Progenitor cell of endocrine pancreas (in vitro differentiated cells): ENCODE measurements at regions not wholly inside any gene's neighbourhood (a gene's known extent, or its start where the extent isn't known, plus 50 kb on each side); places are given as distances from the start of the nearest gene placed in this dataset.
"Not testable (repeated sequence)": the region's sequence is repeated elsewhere in the genome, so short reads cannot be mapped to it uniquely, and the experiment has no call there.

Source experiments
- DNase-seq: peaks from one replicate; pipeline ENCODE4 v3.0.0; 2021; ENCODE audit warnings: low spot score; ENCODE audit not compliant: unreplicated experiment
- H3K27ac Mint-ChIP-seq: 2 replicates; pipeline ENCODE4 v1.8.0; 2021; ENCODE audit warnings: mild to moderate bottlenecking, moderate library complexity, mixed read lengths
- H3K27me3 Mint-ChIP-seq: 2 replicates; pipeline ENCODE4 v1.8.0; 2021; ENCODE audit warnings: mixed read lengths
- H3K36me3 Mint-ChIP-seq: 2 replicates; pipeline ENCODE4 v1.8.0; 2022; ENCODE audit warnings: mixed read lengths; ENCODE audit not compliant: insufficient read depth
- H3K4me1 Mint-ChIP-seq: 2 replicates; pipeline ENCODE4 v1.8.0; 2021; ENCODE audit warnings: low read depth, mixed read lengths
- H3K4me3 Mint-ChIP-seq: 2 replicates; pipeline ENCODE4 v1.8.0; 2021; ENCODE audit warnings: low read depth, mild to moderate bottlenecking, moderate library complexity, mixed read lengths
- H3K9me3 Mint-ChIP-seq: 2 replicates; pipeline ENCODE4 v1.8.0; 2021; ENCODE audit warnings: low read depth, mixed read lengths
- CTCF ChIP-seq: fragments of 200-600 bp; sonication (generic); IDR thresholded peaks from one replicate; pipeline ENCODE4 v1.5.0; 2021; ENCODE audit warnings: antibody characterized with exemption, mild to moderate bottlenecking; ENCODE audit not compliant: unreplicated experiment

GRCh38 chr2:37746883-37747282, 75.4 kb upstream of the CDC42EP3 start:
- no peak for TF ChIP-seq CTCF
- no peak overlapping the region for H3K27ac Mint-ChIP-seq
- H3K4me3 Mint-ChIP-seq = no peak overlapping the region
- no peaks in the 10 kb centered on the region for H3K36me3 Mint-ChIP-seq
- H3K27me3 Mint-ChIP-seq = peaks cover 5% of the 10 kb centered on the region
- no peak for DNase-seq
- H3K4me1 Mint-ChIP-seq = no peaks in the 10 kb centered on the region
- no peaks in the 10 kb centered on the region for H3K9me3 Mint-ChIP-seq

- no peaks in the 10 kb centered on the region for H3K36me3 Mint-ChIP-seq
- no peak for DNase-seq
- H3K9me3 Mint-ChIP-seq = no peaks in the 10 kb centered on the region
- no peak for TF ChIP-seq CTCF
- peaks cover 5% of the 10 kb centered on the region for H3K27me3 Mint-ChIP-seq
- no peak overlapping the region for H3K4me3 Mint-ChIP-seq
- H3K4me1 Mint-ChIP-seq = no peaks in the 10 kb centered on the region
- no peak overlapping the region for H3K27ac Mint-ChIP-seq
Measured at GRCh38 chr2:37748541-37748940, 77.1 kb upstream of the CDC42EP3 start.

DNA sequence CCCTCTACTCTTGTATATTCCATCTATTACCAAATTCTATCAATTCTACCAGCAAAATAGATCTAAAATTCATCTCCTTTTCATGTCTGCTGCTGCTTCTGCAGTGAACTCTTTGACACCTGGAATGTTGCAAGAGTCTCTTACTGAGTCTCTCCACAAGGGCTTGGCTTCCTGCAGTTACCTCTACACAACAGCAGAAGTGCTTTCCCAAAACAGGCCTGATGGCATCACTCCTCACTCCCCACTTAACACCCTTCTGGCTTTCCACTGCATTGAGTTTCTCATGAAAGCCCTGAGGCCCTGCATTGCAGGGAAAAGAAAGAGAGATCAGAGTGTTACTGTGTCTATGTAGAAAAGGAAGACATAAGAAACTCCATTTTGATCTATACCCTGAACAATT, 78.8 kb upstream of the CDC42EP3 start:
- not testable (repeated sequence) for H3K36me3 Mint-ChIP-seq, H3K4me3 Mint-ChIP-seq, H3K27ac Mint-ChIP-seq, H3K27me3 Mint-ChIP-seq, H3K4me1 Mint-ChIP-seq, H3K9me3 Mint-ChIP-seq, DNase-seq

- Mint-ChIP-seq H3K27ac (no peak overlapping the region), H3K27me3 (peaks cover 5% of the 10 kb centered on the region), H3K4me3 (no peak overlapping the region), H3K36me3 (no peaks in the 10 kb centered on the region), H3K4me1 (no peaks in the 10 kb centered on the region), H3K9me3 (peaks cover 5% of the 10 kb centered on the region)
- no peak for DNase-seq
- TF ChIP-seq CTCF = no peak
Measured at GRCh38 chr2:37752766-37753165, 81.3 kb upstream of the CDC42EP3 start.

DNA sequence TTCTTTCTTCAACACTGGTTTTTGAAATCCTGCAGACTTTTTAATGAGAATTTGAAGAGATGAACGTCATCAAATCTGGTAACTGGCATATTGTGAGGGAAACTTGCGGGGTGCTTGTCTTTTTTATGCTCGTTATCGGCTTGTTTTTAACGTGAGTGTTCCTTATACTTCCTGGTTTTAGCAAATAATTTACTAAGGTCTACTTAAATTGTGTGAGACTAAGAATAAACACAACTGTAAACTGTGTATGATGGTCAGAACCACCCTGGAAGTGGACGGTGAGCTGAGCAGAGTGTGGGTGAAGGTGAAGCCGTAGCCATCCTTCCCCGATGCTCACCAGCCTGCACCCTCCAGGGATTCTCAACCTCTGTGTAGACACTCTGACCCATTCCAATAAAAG, 82.3 kb upstream of the CDC42EP3 start:
- no peak for DNase-seq
- Mint-ChIP-seq H3K4me1 (no peaks in the 10 kb centered on the region), H3K27ac (no peak overlapping the region), H3K4me3 (no peak overlapping the region), H3K27me3 (peaks cover 2% of the 10 kb centered on the region), H3K9me3 (peaks cover 5% of the 10 kb centered on the region), H3K36me3 (no peaks in the 10 kb centered on the region)
- no peak for TF ChIP-seq CTCF

DNA sequence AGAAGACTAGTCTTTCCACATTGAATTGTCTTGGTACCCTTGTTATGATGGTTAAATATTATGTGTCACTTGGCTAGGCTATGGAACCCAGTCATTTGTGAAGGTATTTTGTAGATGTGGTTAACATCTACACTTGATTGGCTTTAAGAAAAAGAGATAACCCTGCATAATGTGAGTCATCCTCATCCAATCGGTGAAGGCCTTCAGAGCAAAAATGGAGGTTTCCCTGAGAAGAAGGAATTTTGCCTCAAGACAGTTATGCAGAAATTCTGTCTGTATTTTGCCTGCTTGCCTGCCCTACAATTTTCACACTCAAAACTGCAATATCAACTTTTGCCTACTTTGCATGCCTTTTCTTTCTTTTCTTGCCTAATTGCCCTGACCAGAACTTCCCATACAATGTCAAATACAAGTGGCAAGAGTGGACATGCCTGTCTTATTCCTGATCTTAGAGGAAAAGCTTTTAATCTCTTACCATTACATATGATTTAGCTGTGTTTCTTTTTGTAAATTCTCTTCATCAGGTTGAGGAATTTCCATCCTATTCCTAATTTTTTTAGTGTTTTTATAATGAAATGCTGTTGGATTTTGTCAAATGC, 84.6 kb upstream of the CDC42EP3 start:
- not testable (repeated sequence) for H3K9me3 Mint-ChIP-seq, DNase-seq, H3K27ac Mint-ChIP-seq, H3K27me3 Mint-ChIP-seq, H3K4me3 Mint-ChIP-seq, H3K4me1 Mint-ChIP-seq, H3K36me3 Mint-ChIP-seq

- H3K27ac Mint-ChIP-seq, H3K36me3 Mint-ChIP-seq: not testable (repeated sequence)
Measured at GRCh38 chr2:37757456-37757855, 86.0 kb upstream of the CDC42EP3 start.

GRCh38 chr2:37758141-37758601, 86.7 kb upstream of the CDC42EP3 start:
- not testable (repeated sequence) for H3K4me3 Mint-ChIP-seq, H3K27ac Mint-ChIP-seq, H3K9me3 Mint-ChIP-seq, DNase-seq, H3K4me1 Mint-ChIP-seq, H3K27me3 Mint-ChIP-seq, H3K36me3 Mint-ChIP-seq

More at GRCh38 chr2:37757456-37757855, 86.0 kb upstream of the CDC42EP3 start:
- not testable (repeated sequence) for H3K4me3 Mint-ChIP-seq, DNase-seq, H3K4me1 Mint-ChIP-seq, H3K27me3 Mint-ChIP-seq, H3K9me3 Mint-ChIP-seq

- not testable (repeated sequence) for DNase-seq, H3K9me3 Mint-ChIP-seq, H3K4me1 Mint-ChIP-seq, H3K27ac Mint-ChIP-seq, H3K36me3 Mint-ChIP-seq, H3K4me3 Mint-ChIP-seq, H3K27me3 Mint-ChIP-seq
Measured at GRCh38 chr2:37759989-37760388, 88.5 kb upstream of the CDC42EP3 start.
